Naive thymus-derived CD8-positive, alpha-beta T cell (primary cell): ENCODE measurements at regions not wholly inside any gene's neighbourhood (a gene's known extent, or its start where the extent isn't known, plus 50 kb on each side); places are given as distances from the start of the nearest gene placed in this dataset.
"Not testable (repeated sequence)": the region's sequence is repeated elsewhere in the genome, so short reads cannot be mapped to it uniquely, and the experiment has no call there.

Experiments
- ATAC-seq, 2 donors: fragments of 150-1000 bp; cut with Tn5 transposase in 1 of 2; sonication (Bioruptor Pico), chemical (Tn5 transposase) in 1 of 2; 1 replicate in 1 of 2; 2 replicates in 1 of 2; pipeline ENCODE4 v1.10.0; 2021; ENCODE audit warnings: mild to moderate bottlenecking in 2 of 2, moderate library complexity in 2 of 2
- POLR2A ChIA-PET: fragments of 350-600 bp; sonication (Branson Sonifier 250); formaldehyde crosslinking; loops from one replicate; lab custom pipeline; 2021; ENCODE audit warnings: antibody characterized with exemption; lab: Charles Lee
- DNase-seq, 10 donors: peaks; one replicate each; pipeline versions ENCODE4 v3.0.0 to v3.0.0-alpha.2; 2020 to 2022
- H3K27ac Mint-ChIP-seq, 10 donors: one replicate each; pipeline ENCODE4 v1.8.0; 2020 to 2022; ENCODE audit warnings: mild to moderate bottlenecking in 10 of 10, mixed read lengths in 10 of 10, moderate library complexity in 4 of 10, inconsistent platforms in 1 of 10
- H3K27me3 Mint-ChIP-seq, 5 donors: one replicate each; pipeline ENCODE4 v1.8.0; 2021 to 2022; ENCODE audit warnings: mixed read lengths in 5 of 5
- H3K36me3 Mint-ChIP-seq, 3 donors: one replicate each; pipeline ENCODE4 v1.8.0; 2020 to 2022; ENCODE audit warnings: mixed read lengths in 3 of 3, mild to moderate bottlenecking in 2 of 3, inconsistent platforms in 1 of 3
- H3K4me1 Mint-ChIP-seq, 4 donors: one replicate each; pipeline ENCODE4 v1.8.0; 2021 to 2022; ENCODE audit warnings: mixed read lengths in 4 of 4
- H3K4me3 Mint-ChIP-seq, 10 donors: one replicate each; pipeline ENCODE4 v1.8.0; 2020 to 2022; ENCODE audit warnings: mild to moderate bottlenecking in 10 of 10, mixed read lengths in 10 of 10, moderate library complexity in 6 of 10, inconsistent platforms in 1 of 10
- H3K9me3 Mint-ChIP-seq, 9 donors: one replicate each; pipeline ENCODE4 v1.8.0; 2020 to 2022; ENCODE audit warnings: mixed read lengths in 9 of 9, mild to moderate bottlenecking in 3 of 9, inconsistent platforms in 1 of 9, moderate library complexity in 1 of 9

DNA sequence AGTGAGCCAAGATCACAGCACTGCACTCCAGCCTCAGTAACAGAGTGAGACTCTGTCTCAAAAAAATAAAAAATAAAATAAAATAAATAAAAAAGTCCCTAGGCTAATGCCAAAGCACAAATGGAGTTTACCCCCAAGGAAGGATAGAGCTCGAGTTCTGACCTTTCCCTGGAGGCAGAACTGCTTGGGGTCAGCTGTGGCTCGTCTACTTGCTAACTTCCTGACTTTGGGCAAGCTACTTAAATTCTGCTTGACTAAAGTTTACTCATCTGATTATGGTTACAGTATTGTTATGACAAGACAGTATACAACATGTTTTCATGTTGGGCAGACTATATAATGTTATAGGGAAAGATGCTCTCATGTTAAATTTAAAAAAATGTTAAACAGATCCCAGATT, 359.2 kb downstream of the DNAH5 start:
- no peak for ATAC-seq
- H3K27ac Mint-ChIP-seq: no peak overlapping the region
- no peaks in the 10 kb centered on the region for H3K4me1 Mint-ChIP-seq
- no peaks in the 10 kb centered on the region for H3K27me3 Mint-ChIP-seq
- H3K4me3 Mint-ChIP-seq: no peak overlapping the region
- POLR2A ChIA-PET: no interaction called here
- H3K9me3 Mint-ChIP-seq: peaks cover 0 to 6% (median 2%) of the 10 kb centered on the region in 9 donors
- DNase-seq: no peak
- no peaks in the 10 kb centered on the region for H3K36me3 Mint-ChIP-seq

DNA sequence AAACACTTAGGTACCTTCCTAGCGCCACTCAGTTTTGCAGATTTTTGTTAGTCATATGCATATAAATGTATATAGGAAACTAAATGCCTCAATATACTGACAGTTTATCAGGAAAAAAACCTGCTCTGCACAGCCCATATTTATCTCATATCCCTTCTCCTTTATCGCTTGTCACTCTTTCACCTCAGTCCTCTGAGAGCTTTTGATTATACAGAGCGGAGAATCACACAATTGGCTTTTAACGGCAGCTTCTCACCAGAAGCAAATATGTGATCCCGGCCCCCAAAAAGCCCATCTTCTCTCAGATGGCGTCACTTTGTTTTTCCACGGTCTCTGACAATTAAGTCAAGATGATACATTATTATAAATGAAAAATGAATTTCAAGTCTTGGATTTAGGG, 362.6 kb downstream of the DNAH5 start:
- Mint-ChIP-seq H3K27ac (no peak overlapping the region), H3K36me3 (no peaks in the 10 kb centered on the region), H3K9me3 (peaks cover 0 to 12% (median 4%) of the 10 kb centered on the region in 9 donors), H3K4me3 (no peak overlapping the region), H3K27me3 (no peaks in the 10 kb centered on the region), H3K4me1 (no peaks in the 10 kb centered on the region)
- POLR2A ChIA-PET: no interaction called here
- DNase-seq (no peak), ATAC-seq (no peak)

DNA sequence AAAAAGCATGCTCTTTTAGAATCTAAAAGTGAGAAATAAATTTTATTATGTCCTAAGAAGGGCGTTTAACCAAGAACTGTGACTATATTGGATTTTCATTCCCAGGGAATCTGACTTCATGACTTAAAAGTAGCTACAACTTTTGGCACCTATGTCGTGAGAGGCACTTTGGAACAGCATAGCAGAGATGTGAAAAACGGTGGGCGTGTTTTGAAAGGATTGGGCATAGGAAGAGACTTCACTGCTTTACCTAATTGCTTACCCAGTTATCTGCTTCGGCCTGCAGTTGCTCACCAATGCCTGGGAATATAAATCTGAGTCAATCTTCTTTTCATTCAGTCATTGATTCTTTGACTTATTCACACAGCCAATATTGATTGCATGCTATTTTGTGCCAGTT, 363.4 kb downstream of the DNAH5 start:
- Mint-ChIP-seq H3K4me3 (no peak overlapping the region), H3K36me3 (no peaks in the 10 kb centered on the region), H3K27ac (no peak overlapping the region), H3K4me1 (no peaks in the 10 kb centered on the region), H3K27me3 (no peaks in the 10 kb centered on the region), H3K9me3 (peaks cover 0 to 16% (median 4%) of the 10 kb centered on the region in 9 donors)
- POLR2A ChIA-PET: no interaction called here
- no peak for ATAC-seq
- no peak for DNase-seq

DNA sequence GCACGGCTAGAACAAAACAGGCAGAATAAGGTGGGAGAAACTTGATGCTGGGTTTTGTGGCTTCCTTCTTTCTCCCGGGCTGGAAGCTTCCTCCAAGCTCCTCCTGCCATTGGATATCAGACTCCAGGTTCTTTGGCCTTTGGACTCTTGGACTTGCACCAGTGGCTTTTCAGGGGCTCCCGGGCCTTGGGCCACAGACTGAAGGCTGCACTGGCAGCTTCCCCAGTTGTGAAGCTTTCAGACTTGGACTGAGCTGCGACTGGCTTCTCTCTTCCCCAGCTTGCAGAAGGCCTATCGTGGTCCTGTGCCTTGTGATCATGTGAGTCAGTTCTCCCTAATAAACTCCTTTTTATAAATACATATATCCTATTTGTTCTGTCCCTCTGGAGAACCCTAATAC, 364.4 kb downstream of the DNAH5 start:
- no peak for ATAC-seq
- Mint-ChIP-seq H3K4me1 (no peaks in the 10 kb centered on the region), H3K4me3 (no peak overlapping the region), H3K27me3 (no peaks in the 10 kb centered on the region), H3K27ac (no peak overlapping the region), H3K9me3 (peaks cover 0 to 10% (median 2%) of the 10 kb centered on the region in 9 donors), H3K36me3 (no peaks in the 10 kb centered on the region)
- DNase-seq: no peak
- POLR2A ChIA-PET: no interaction called here

DNA sequence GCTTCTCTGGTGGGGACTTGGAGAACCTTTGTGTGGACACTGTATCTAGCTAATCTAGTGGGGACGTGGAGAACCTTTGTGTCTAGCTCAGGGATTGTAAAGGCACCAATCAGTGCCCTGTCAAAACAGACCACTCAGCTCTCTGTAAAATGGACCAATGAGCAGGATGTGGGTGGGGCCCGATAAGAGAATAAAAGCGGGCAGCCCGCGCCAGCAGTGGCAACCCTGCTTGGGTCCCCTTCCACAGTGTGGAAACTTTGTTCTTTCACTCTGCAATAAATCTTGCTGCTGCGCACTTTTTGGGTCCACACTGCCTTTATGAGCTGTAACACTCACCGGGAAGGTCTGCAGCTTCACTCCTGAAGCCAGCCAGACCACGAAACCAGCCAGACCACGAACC, 365.4 kb downstream of the DNAH5 start:
- H3K4me1 Mint-ChIP-seq, H3K36me3 Mint-ChIP-seq, H3K27me3 Mint-ChIP-seq, DNase-seq, H3K27ac Mint-ChIP-seq, H3K4me3 Mint-ChIP-seq, POLR2A ChIA-PET, ATAC-seq: not testable (repeated sequence)
- peaks cover 0 to 10% (median 2%) of the 10 kb centered on the region in 9 donors for H3K9me3 Mint-ChIP-seq

DNA sequence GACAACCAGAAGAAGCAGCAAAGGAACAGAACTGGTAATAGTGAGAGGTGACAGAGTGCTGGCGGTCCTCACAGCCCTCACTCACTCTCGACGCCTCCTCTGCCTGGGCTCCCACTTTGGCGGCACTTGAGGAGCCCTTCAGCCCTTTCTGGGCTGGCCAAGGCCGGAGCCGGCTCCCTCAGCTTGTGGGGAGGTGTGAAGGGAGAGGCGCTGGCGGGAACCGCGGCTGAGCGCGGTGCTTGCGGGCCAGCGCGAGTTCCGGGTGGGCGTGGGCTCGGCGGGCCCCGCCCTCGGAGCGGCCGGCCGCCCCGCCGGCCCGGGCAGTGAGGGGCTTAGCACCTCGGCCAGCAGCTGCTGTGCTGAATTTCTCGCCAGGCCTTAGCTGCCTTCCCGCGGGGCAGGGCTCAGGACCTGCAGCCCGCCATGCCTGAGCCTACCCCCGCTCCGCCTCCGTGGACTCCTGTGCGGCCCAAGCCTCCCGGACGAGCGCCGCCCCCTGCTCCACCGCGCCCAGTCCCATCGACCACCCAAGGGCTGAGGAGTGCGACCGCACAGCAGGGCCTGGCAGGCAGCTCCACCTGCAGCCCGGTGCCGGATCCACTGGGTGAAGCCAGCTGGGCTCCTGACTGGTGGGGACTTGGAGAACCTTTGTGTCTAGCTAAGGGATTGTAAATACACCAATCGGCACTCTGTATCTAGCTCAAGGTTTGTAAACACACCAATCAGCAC, 366.0 kb downstream of the DNAH5 start:
- POLR2A ChIA-PET, H3K27me3 Mint-ChIP-seq, H3K36me3 Mint-ChIP-seq, H3K4me1 Mint-ChIP-seq, DNase-seq, H3K4me3 Mint-ChIP-seq, ATAC-seq, H3K27ac Mint-ChIP-seq: not testable (repeated sequence)
- H3K9me3 Mint-ChIP-seq: peaks cover 0 to 10% (median 2%) of the 10 kb centered on the region in 9 donors

DNA sequence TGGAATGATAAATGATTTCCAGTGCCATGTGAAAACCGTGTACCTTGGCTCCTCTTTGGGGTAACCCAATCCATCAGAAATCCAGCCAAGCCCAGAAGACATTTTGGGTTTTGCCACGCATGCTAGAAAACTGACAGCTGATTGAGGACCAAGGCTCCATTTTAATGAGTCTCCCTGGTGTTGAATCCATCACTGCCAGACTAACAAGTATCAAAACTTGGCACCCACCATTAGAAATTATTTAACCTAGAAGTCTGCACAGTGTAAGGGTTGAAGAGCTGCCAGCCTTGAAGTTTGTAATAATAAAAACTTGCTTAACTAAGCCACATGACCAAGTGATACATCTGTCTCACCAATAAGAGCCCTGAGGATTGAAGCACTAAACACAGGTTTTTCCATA, 369.9 kb downstream of the DNAH5 start:
- Mint-ChIP-seq H3K4me1 (no peaks in the 10 kb centered on the region), H3K9me3 (peaks cover 0 to 16% (median 7%) of the 10 kb centered on the region in 9 donors), H3K36me3 (no peaks in the 10 kb centered on the region), H3K4me3 (no peak overlapping the region), H3K27me3 (no peaks in the 10 kb centered on the region), H3K27ac (no peak overlapping the region)
- DNase-seq: no peak
- POLR2A ChIA-PET: no interaction called here
- ATAC-seq: no peak

DNA sequence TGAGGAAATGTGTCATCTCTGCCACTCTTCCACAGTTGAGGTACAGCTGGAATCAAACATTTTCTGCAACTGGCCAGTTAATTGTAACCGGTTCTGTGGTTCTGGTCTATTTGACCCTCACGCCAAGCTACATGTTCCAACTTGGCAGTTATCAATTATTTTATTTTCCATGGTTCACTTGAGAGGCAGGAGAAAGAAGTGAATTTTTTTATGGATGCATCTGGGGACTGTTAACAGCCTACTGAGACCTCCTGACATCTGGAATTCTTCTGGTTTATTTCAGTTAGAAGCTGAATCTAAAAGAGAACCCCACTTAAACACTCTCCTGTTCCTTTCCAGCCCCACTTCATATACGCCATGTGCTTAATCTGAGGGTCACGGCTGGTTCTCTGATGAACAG, 372.3 kb downstream of the DNAH5 start:
- H3K4me1 Mint-ChIP-seq: no peaks in the 10 kb centered on the region
- H3K36me3 Mint-ChIP-seq: no peaks in the 10 kb centered on the region
- peaks cover 0 to 16% (median 7%) of the 10 kb centered on the region in 9 donors for H3K9me3 Mint-ChIP-seq
- no peaks in the 10 kb centered on the region for H3K27me3 Mint-ChIP-seq
- ATAC-seq: no peak
- no peak overlapping the region for H3K27ac Mint-ChIP-seq
- POLR2A ChIA-PET: no interaction called here
- DNase-seq: no peak
- H3K4me3 Mint-ChIP-seq: no peak overlapping the region

DNA sequence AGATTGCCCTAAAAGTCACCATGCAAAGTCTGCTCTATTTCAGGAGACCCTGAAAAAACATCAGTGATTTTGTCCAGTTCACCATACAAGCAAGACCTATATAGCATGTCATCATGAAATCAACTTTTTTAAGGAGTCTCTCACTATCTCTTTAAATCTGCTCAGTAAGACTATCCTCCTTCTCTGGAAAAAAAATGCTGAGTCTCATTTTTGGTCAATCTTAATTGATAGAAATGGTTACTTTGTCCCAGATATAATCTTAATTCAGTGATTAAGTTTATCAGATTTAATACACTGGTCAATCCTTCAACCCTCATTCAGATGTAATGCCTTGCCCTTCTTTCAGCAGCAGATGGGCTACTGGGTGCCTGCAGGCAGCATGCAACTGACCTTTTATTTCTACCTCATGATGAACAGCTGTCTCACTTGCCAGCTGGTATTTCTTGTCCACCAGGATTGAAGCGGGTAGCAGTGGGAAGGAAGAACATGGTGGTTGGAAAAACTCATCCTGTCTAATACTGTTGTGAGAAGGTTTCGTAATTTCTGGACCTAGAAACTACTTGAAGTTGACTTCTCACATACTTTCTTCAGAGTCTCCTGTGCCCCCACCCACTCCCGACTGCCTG, 375.3 kb downstream of the DNAH5 start:
- H3K36me3 Mint-ChIP-seq: no peaks in the 10 kb centered on the region
- no peak overlapping the region for H3K27ac Mint-ChIP-seq
- no peaks in the 10 kb centered on the region for H3K27me3 Mint-ChIP-seq
- no peak overlapping the region for H3K4me3 Mint-ChIP-seq
- no peaks in the 10 kb centered on the region for H3K4me1 Mint-ChIP-seq
- H3K9me3 Mint-ChIP-seq: peaks cover 2 to 17% (median 9%) of the 10 kb centered on the region in 9 donors
- DNase-seq: no peak
- POLR2A ChIA-PET: no interaction called here
- no peak for ATAC-seq

DNA sequence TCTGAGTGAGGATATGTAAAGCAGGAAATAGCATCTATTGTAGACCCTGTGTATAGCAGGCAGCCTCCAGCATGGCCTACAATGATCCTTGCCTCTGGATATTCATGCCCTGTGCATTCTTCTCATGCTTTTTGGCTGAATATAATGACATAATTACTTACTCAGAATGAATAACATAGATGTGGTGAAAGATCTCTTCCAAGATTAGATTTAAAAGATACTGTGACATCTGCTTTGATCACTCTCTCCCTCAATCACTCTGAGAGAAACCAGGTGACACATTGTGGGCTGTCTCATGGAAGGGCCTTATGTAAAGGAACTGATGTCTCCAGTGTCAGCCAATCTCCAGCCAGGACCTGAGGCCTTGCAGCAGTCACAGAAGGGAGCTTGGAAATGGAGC, 376.7 kb downstream of the DNAH5 start:
- no peak overlapping the region for H3K27ac Mint-ChIP-seq
- no peak overlapping the region for H3K4me3 Mint-ChIP-seq
- H3K27me3 Mint-ChIP-seq: no peaks in the 10 kb centered on the region
- peaks cover 2 to 17% (median 5%) of the 10 kb centered on the region in 9 donors for H3K9me3 Mint-ChIP-seq
- POLR2A ChIA-PET: no interaction called here
- ATAC-seq (no peak), DNase-seq (no peak)
- H3K4me1 Mint-ChIP-seq: no peaks in the 10 kb centered on the region
- H3K36me3 Mint-ChIP-seq: no peaks in the 10 kb centered on the region

DNA sequence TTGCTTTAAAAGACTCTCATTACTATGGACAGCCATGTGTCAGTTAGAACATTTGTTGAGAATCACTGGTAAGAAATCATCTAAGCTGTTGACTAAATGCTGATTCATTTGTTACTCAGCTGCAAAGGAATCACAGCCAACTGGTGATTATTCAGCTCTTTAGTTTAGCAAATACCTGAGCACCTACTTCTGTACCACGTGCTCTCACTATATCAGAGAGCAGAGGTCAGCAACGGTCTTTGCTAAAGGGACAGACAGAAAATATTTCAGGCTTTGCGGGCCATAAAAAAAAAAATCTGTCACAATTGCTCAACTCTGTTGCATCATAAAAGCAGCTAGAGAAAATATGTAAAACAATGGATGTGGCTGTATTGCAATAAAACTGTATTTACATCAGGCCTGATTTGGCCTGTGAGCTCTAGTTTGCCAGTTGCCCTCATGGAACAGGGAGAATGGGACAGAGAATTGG, 377.6 kb downstream of the DNAH5 start:
- H3K27ac Mint-ChIP-seq: no peak overlapping the region
- no peaks in the 10 kb centered on the region for H3K36me3 Mint-ChIP-seq
- POLR2A ChIA-PET: no interaction called here
- no peak for DNase-seq
- H3K4me1 Mint-ChIP-seq: no peaks in the 10 kb centered on the region
- H3K9me3 Mint-ChIP-seq: peaks cover 2 to 18% (median 4%) of the 10 kb centered on the region in 9 donors
- H3K4me3 Mint-ChIP-seq: no peak overlapping the region
- H3K27me3 Mint-ChIP-seq: no peaks in the 10 kb centered on the region
- no peak for ATAC-seq

DNA sequence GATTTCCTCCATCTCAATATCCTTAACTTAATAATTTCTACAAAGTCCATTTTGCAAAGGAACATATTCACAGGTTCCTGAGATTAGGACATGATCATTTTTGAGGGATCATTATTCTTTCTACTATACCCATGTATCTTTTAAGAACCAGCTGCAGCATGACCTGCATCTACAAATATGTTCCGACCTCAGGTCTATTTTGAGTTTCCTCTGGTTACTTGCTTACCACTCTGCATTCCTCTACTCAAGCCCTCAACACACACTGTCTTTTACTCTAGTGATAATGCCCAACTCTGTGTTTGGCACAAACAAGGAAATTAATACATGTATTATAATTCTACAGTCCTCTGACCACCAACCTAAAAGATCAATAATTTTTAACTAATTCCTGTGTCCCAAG, 386.1 kb downstream of the DNAH5 start:
- Mint-ChIP-seq H3K27ac (no peak overlapping the region), H3K9me3 (peaks cover 0 to 19% (median 5%) of the 10 kb centered on the region in 9 donors), H3K4me1 (no peaks in the 10 kb centered on the region), H3K27me3 (no peaks in the 10 kb centered on the region), H3K36me3 (no peaks in the 10 kb centered on the region), H3K4me3 (no peak overlapping the region)
- ATAC-seq: no peak
- POLR2A ChIA-PET: no interaction called here
- no peak for DNase-seq

DNA sequence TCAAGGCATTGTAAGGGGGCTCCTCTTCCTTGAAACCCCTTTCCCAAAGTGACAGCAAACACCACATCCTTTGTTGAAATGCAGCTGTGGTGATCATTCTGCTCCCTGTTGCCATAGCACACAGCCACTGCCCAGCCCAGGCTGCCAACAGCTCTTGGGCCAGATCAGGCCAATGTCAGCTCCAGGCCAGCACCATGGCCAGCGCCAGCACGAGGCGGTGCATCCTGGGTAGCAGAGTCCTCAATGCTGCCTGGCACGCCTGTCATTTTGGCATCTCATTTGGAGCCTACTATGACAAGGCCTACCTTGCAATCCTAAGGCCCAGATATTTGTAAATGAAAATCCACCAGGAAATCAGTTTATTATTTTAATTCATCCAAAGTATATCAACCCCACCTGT, 390.6 kb downstream of the DNAH5 start:
- Mint-ChIP-seq H3K27ac (no peak overlapping the region), H3K9me3 (peaks cover 0 to 17% (median 8%) of the 10 kb centered on the region in 9 donors), H3K4me1 (no peaks in the 10 kb centered on the region), H3K27me3 (no peaks in the 10 kb centered on the region), H3K4me3 (no peak overlapping the region), H3K36me3 (no peaks in the 10 kb centered on the region)
- DNase-seq (no peak), ATAC-seq (no peak)
- POLR2A ChIA-PET: no interaction called here

DNA sequence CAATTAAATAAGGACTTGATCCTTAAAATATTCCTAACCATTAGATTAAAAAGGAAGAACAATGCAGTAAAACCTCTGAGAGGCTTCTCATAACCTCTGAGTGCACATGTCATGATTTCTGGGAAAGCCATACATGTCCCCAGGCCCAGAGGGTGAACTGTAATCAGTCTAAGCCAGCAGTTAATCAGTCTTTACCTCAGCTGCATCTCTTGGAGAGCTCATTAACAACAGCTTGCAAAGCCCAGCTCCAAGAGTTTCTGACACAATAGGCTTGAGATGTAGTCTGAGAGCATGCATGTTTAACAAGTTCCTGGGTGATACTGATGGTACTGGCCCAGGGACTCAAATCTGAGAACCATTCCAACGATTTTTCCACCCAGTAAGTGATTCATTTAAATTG, 392.1 kb downstream of the DNAH5 start:
- Mint-ChIP-seq H3K9me3 (peaks cover 0 to 12% (median 4%) of the 10 kb centered on the region in 9 donors), H3K27ac (no peak overlapping the region), H3K36me3 (no peaks in the 10 kb centered on the region), H3K4me3 (no peak overlapping the region), H3K4me1 (no peaks in the 10 kb centered on the region), H3K27me3 (no peaks in the 10 kb centered on the region)
- POLR2A ChIA-PET: no interaction called here
- DNase-seq (no peak), ATAC-seq (no peak)
